BE2C (cell line): ENCODE measurements at regions not wholly inside any gene's neighbourhood (a gene's known extent, or its start where the extent isn't known, plus 50 kb on each side); places are given as distances from the start of the nearest gene placed in this dataset.

Experiments
- DNase-seq: peaks from one replicate; pipeline ENCODE4 v3.0.0-alpha.2; 2020
- H3K27me3 ChIP-seq: fragments of 250-450 bp; sonication (Bioruptor Pico); 2 replicates; pipeline ENCODE4 v1.5.1; 2020; ENCODE audit warnings: mild to moderate bottlenecking
- H3K36me3 ChIP-seq: fragments of 250-450 bp; sonication (Bioruptor Pico); 2 replicates; pipeline ENCODE4 v1.5.1; 2020; ENCODE audit warnings: mild to moderate bottlenecking
- H3K4me1 ChIP-seq: fragments of 250-450 bp; sonication (Bioruptor Pico); 2 replicates; pipeline ENCODE4 v1.5.1; 2020
- H3K4me3 ChIP-seq: 2 replicates; pipeline ENCODE4 v1.5.1; 2011; ENCODE audit warnings: low read depth, low read length
- H3K9me3 ChIP-seq: fragments of 250-450 bp; sonication (Bioruptor Pico); 2 replicates; pipeline ENCODE4 v1.5.1; 2020
- CTCF ChIP-seq: IDR thresholded peaks from 2 replicates; pipeline ENCODE4 v1.5.1; 2012; ENCODE audit warnings: mild to moderate bottlenecking, low read depth, low read length

- no peak for DNase-seq
- no peak overlapping the region for H3K4me3 ChIP-seq
- H3K36me3 ChIP-seq: no peaks in the 10 kb centered on the region
- no peaks in the 10 kb centered on the region for H3K4me1 ChIP-seq
- no peaks in the 10 kb centered on the region for H3K9me3 ChIP-seq
- TF ChIP-seq CTCF: no peak
- no peaks in the 10 kb centered on the region for H3K27me3 ChIP-seq
Observed at GRCh38 chr9:88274078-88274477, 114.2 kb upstream of the SPIN1 start.

- H3K27me3 ChIP-seq: no peaks in the 10 kb centered on the region
- TF ChIP-seq CTCF: no peak
- no peaks in the 10 kb centered on the region for H3K36me3 ChIP-seq
- H3K4me3 ChIP-seq: no peak overlapping the region
- DNase-seq: no peak
- H3K9me3 ChIP-seq: no peaks in the 10 kb centered on the region
- H3K4me1 ChIP-seq: no peaks in the 10 kb centered on the region
Observed at GRCh38 chr9:88272986-88273385, 115.3 kb upstream of the SPIN1 start.

GRCh38 chr9:88270413-88270812 is 117.8 kb upstream of the SPIN1 start:
- Histone ChIP-seq H3K27me3 (no peaks in the 10 kb centered on the region), H3K36me3 (no peaks in the 10 kb centered on the region), H3K4me1 (no peaks in the 10 kb centered on the region), H3K9me3 (no peaks in the 10 kb centered on the region), H3K4me3 (no peak overlapping the region)
- TF ChIP-seq CTCF: no peak
- no peak for DNase-seq

- H3K36me3 ChIP-seq: no peaks in the 10 kb centered on the region
- no peak overlapping the region for H3K4me3 ChIP-seq
- H3K27me3 ChIP-seq: no peaks in the 10 kb centered on the region
- H3K4me1 ChIP-seq: no peaks in the 10 kb centered on the region
- no peak for TF ChIP-seq CTCF
- H3K9me3 ChIP-seq: no peaks in the 10 kb centered on the region
- no peak for DNase-seq
Observed at GRCh38 chr9:88268886-88269285, 119.4 kb upstream of the SPIN1 start.

DNA sequence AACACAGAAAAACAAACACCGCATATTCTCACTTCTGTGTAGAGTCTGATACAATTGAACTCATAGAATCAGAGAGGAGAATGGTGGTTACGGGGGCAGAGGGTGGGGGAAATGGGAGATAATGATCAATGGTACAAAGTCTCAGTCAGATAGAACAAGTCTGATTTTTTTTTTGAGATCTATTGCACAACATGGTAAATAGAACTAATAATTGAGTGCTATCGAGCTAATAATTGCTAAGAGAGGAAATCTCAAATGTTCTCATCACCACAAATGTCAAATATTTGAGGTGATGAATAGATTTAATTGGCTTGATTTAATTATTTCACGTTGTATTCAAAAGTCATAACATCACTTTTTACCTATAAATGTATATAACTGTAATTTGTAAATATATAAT is 121.0 kb upstream of the SPIN1 start:
- H3K36me3 ChIP-seq: no peaks in the 10 kb centered on the region
- H3K4me3 ChIP-seq: no peak overlapping the region
- H3K27me3 ChIP-seq: no peaks in the 10 kb centered on the region
- no peak for TF ChIP-seq CTCF
- DNase-seq: no peak
- H3K4me1 ChIP-seq: no peaks in the 10 kb centered on the region
- no peaks in the 10 kb centered on the region for H3K9me3 ChIP-seq

DNA sequence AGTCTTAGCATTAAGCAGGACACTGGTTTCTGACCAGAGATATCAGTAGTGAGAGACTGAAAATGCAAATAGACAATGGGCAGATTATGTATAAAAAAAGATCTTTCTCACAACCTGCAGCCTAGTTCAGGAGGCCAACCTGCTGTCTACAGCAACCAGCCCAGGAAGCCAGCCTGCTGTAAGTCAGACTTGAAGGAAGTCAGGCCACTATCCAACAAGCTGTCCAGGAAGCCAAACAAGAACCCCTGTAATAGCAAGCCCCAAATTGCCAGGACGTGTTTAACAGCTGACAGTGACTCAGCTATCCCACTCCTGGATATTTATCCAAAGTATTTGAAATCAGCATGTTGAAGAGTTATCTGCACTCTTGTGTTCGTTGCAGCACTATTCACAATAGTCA is 121.8 kb upstream of the SPIN1 start:
- no peak for DNase-seq
- Histone ChIP-seq H3K27me3 (no peaks in the 10 kb centered on the region), H3K4me3 (no peak overlapping the region), H3K36me3 (no peaks in the 10 kb centered on the region), H3K9me3 (no peaks in the 10 kb centered on the region), H3K4me1 (no peaks in the 10 kb centered on the region)
- no peak for TF ChIP-seq CTCF
